Upper lobe of left lung (tissue), 6 donors: ENCODE measurements at regions not wholly inside any gene's neighbourhood (a gene's known extent, or its start where the extent isn't known, plus 50 kb on each side); places are given as distances from the start of the nearest gene placed in this dataset.
A peak's percentile ranks its signal among the peaks of the same experiment; 100 is the strongest.

ENCODE experiments used
- ATAC-seq, 2 donors: fragments of 200-7000 bp; cut with Tn5 transposase; one replicate each; pipeline ENCODE4 v1.9.1; 2022; ENCODE audit warnings: mild to moderate bottlenecking in 2 of 2, moderate library complexity in 2 of 2; ENCODE audit not compliant: low FRiP score in 2 of 2
- DNase-seq, 2 donors: peaks; one replicate each; pipeline ENCODE4 v3.0.0-alpha.2; 2019 to 2020
- H3K27ac ChIP-seq, 4 donors: fragments of 200-600 bp; sonication (generic); one replicate each; pipeline ENCODE4 v1.5.1; 2016 to 2019
- H3K27me3 ChIP-seq, 4 donors: fragments of 200-600 bp; sonication (generic); one replicate each; pipeline ENCODE4 v1.5.1; 2017 to 2019
- H3K36me3 ChIP-seq, 4 donors: fragments of 200-600 bp; sonication (generic); one replicate each; pipeline ENCODE4 v1.5.1; 2016 to 2019
- H3K4me1 ChIP-seq, 4 donors: fragments of 200-600 bp; sonication (generic); one replicate each; pipeline ENCODE4 v1.5.1; 2018 to 2019
- H3K4me3 ChIP-seq, 4 donors: fragments of 200-600 bp; sonication (generic); one replicate each; pipeline ENCODE4 v1.5.1; 2017 to 2019; ENCODE audit warnings: mild to moderate bottlenecking in 2 of 4, moderate library complexity in 1 of 4
- H3K9me3 ChIP-seq, 4 donors: fragments of 200-600 bp; sonication (generic); one replicate each; pipeline ENCODE4 v1.5.1; 2018 to 2019
- CTCF ChIP-seq, 6 experiments: fragments of 450-650 bp in 4 of 6; fragments of 200-600 bp in 2 of 6; sonication (generic) in 2 of 6; IDR thresholded peaks; one replicate each; pipeline ENCODE4 v1.5.1; 2016 to 2019; ENCODE audit warnings: antibody characterized with exemption in 6 of 6
- EP300 ChIP-seq, 4 donors: sonication (generic); formaldehyde crosslinking; IDR thresholded peaks; one replicate each; pipeline ENCODE4 v1.5.1; 2017; ENCODE audit warnings: antibody characterized with exemption in 4 of 4, control low read depth in 2 of 4
- POLR2A ChIP-seq, 4 donors: fragments of 450-650 bp; IDR thresholded peaks; one replicate each; pipeline ENCODE4 v1.5.1; 2016 to 2017; ENCODE audit warnings: antibody characterized with exemption in 4 of 4, mild to moderate bottlenecking in 2 of 4
- POLR2AphosphoS5 ChIP-seq, 2 donors: sonication (generic); formaldehyde crosslinking; IDR thresholded peaks; one replicate each; pipeline ENCODE4 v1.5.1; 2017; ENCODE audit warnings: antibody characterized with exemption in 2 of 2
- WGBS, 2 donors: methylation state at CpG; one replicate each; pipeline ENCODE4 v1.1.5; 2017 to 2018; 5-methylcytosine and 5-hydroxymethylcytosine counted together
- donor health status: DM: no; HTN: no; CAD: no; lungs with moderate emphysema.
- donor health status: DM: no; HTN: yes; CAD: no; lungs with severe emphysema.

DNA sequence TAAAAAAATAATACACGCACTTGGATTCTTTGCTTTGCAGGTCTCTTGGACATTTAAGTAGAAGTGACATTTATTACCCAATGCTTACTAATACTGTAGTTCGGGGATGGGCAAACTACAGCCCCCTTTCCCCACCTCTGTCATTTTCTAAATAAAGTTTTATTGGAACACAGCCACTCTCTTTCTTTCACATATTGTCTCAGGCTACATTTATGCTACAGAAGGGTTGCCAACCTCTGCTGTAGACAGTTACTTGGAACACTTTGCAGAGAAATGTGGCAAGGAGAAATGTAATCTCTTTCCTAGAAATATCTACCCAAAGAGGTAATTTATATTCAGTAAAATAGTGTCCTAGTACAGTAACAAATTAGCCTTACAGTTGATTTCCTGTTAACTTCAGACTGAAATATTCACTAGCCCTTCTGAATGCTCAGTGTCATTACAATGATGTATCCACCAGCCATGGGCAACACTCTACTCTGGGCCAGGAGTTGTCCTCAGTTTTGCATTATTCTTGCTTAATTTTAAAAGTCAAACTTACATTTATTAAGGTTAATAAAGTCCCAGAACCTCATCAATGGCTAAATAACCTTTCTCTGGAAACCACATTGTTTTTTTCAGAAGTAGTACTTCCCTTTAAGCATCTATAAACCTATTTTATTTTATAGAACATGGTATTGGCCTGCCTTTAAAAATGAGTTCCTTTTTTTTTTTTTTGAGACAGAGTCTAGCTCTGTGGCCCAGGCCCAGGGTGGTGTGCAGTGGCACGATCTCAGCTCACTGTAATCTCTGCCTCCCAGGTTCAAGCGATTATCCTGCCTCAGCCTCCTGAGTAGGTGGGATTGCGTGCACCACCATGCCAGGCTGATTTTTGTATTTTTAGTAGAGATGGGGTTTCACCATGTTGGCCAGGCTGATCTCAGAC, 269.6 kb upstream of the AMIGO2 start:
- H3K36me3 ChIP-seq, result no peaks in the 10 kb centered on the region
- ATAC-seq (no peak), DNase-seq (no peak)
- WGBS, 2 donors, result 80 to 87% methylated on average over 5 of the region's 5 CpGs
- no peaks in the 10 kb centered on the region for H3K27me3 ChIP-seq
- no peak overlapping the region for H3K4me3 ChIP-seq
- no peak overlapping the region for H3K27ac ChIP-seq
- TF ChIP-seq CTCF (IDR thresholded peaks at IDR 0.05) (no peak), POLR2A (IDR thresholded peaks at IDR 0.05) (no peak), POLR2AphosphoS5 (IDR thresholded peaks at IDR 0.05) (no peak), EP300 (IDR thresholded peaks at IDR 0.05) (no peak)
- no peaks in the 10 kb centered on the region for H3K9me3 ChIP-seq
- peaks cover 0 to 4% (median 0%) of the 10 kb centered on the region in 4 donors for H3K4me1 ChIP-seq

DNA sequence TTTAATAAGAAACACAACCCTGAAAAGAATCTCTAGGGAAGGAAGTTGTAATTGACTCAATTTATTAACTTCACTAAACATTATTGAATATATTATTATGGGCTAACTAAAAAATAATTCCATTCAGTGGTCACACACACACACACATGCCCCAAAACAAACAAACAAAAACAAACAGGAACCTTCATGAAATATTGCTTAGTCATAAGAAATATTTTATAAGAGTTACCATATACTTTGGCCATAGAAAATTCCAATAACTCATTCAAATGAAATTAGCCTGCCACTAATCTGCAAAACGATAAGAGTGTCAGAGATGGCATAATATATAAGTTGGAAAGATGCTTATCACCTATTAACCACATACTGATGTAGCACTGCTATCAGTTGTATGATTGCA, 268.4 kb upstream of the AMIGO2 start:
- H3K4me1 ChIP-seq, result peaks cover 0 to 4% (median 0%) of the 10 kb centered on the region in 4 donors

GRCh38 chr12:47346251-47347019, 266.7 kb upstream of the AMIGO2 start:
- H3K9me3 ChIP-seq, result no peaks in the 10 kb centered on the region
- no peak overlapping the region for H3K4me3 ChIP-seq
- ATAC-seq (peak in 1 of 2 donors; percentile 69), DNase-seq (no peak)
- TF ChIP-seq EP300 (IDR thresholded peaks at IDR 0.05) (no peak), CTCF (IDR thresholded peaks at IDR 0.05) (no peak), POLR2AphosphoS5 (IDR thresholded peaks at IDR 0.05) (no peak), POLR2A (IDR thresholded peaks at IDR 0.05) (no peak)
- 75 to 81% methylated on average over 4 of the region's 4 CpGs for WGBS, 2 donors
- H3K4me1 ChIP-seq, result peaks cover 0 to 4% (median 0%) of the 10 kb centered on the region in 4 donors
- H3K36me3 ChIP-seq, result no peaks in the 10 kb centered on the region
- H3K27ac ChIP-seq, result no peak overlapping the region
- H3K27me3 ChIP-seq, result no peaks in the 10 kb centered on the region

More for the DNA sequence above, 268.4 kb upstream of the AMIGO2 start:
- no peaks in the 10 kb centered on the region for H3K27me3 ChIP-seq
- TF ChIP-seq POLR2A (IDR thresholded peaks at IDR 0.05) (no peak), CTCF (IDR thresholded peaks at IDR 0.05) (no peak), POLR2AphosphoS5 (IDR thresholded peaks at IDR 0.05) (no peak), EP300 (IDR thresholded peaks at IDR 0.05) (no peak)
- DNase-seq (no peak), ATAC-seq (no peak)
- 80 to 86% methylated on average over 1 of the region's 1 CpG for WGBS, 2 donors
- H3K4me3 ChIP-seq, result no peak overlapping the region
- H3K9me3 ChIP-seq, result no peaks in the 10 kb centered on the region
- H3K36me3 ChIP-seq, result no peaks in the 10 kb centered on the region
- no peak overlapping the region for H3K27ac ChIP-seq

DNA sequence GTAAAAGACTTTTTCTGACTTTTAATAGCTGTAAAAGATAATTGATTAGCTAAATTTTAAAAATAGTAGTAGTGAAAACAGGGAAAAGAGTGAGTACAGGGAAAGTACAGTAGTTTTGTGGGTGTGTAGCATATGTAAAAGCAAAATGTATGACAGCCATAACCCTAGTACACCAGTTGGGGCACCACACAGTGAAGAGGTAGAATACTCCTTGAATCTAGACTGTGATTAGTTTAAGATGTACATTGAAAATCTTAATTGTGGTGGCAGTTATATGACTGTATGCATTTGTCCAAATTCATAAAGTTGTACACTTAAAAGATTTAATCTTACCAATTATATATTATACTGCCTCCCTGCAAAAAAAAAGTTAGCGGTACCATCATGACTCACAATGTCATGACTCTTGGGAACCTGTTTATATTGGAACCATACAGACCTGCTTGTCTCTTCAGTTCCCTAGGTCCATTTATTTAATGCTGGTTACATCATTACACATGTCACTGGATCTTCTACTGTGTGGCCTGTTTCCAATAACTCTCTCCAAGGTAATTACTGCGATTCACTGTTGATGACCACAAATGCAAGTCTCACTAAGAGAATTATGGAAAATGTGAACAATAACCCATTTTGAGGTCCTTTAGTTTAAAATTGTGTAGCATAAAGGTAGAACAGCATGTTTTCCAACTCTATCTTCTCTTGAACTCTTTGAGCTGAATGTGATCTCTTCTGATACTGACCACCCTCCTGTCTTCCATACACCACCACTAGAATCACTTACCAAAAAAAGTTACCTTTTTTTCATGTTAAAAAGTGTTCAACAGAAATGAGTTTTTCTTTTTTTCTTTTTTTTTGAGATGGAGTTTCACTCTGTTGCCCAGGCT, 264.2 kb upstream of the AMIGO2 start:
- 95 to 98% methylated on average over 2 of the region's 2 CpGs for whole genome bisulfite sequencing, 2 donors
- Histone ChIP-seq H3K27me3 (no peaks in the 10 kb centered on the region), H3K9me3 (no peaks in the 10 kb centered on the region), H3K4me3 (no peak overlapping the region), H3K36me3 (no peaks in the 10 kb centered on the region), H3K27ac (no peak overlapping the region), H3K4me1 (peaks cover 0 to 4% (median 0%) of the 10 kb centered on the region in 4 donors)
- no peak for TF ChIP-seq POLR2AphosphoS5 (IDR thresholded peaks at IDR 0.05)
- DNase-seq (no peak), ATAC-seq (no peak)
